ENCODE measurements at regions not wholly inside any gene's neighbourhood (a gene's known extent, or its start where the extent isn't known, plus 50 kb on each side); places are given as distances from the start of the nearest gene placed in this dataset.
"Not testable (repeated sequence)": the region's sequence is repeated elsewhere in the genome, so short reads cannot be mapped to it uniquely, and the experiment has no call there.

DNA sequence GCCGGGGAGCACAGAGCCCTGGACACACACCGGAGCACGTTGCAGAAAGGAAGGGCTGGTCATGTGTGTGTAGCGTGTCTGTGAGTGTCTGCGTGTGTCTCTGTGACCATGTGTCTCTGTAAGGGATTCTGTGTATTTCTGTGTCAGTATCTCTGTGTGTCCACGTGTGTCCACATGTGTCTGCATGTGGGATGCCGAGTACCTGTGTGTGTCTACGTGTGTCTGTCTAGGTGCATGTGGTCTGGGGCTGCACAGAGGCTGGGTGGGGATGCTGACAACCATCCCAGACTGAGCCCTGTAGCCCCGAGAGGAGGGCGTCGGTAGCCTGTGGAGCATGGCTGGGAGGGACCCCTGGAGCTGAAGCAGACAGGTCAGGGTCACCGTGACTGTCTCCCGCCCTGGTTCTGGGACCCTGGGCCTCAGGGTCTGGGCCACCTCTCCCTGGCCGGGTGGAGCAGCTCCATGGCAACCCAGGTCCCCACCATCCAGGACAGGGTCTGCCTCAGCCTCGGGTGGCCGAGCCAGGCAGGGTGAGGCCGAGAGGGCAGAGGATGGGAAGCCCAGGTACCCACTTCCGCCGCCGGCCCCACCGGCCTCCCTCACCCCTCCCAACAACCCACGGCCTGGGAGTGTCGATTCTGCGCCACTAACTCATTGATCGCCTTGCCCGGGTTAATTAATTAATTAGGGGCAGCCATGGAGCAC is 122.7 kb downstream of the FAM53A start:
- no peak for DNase-seq (ENCODE audit: low spot score)
- FAIRE-seq, result no peak

- FAIRE-seq, result no peak
- no peak for DNase-seq (ENCODE audit: low spot score)
These were observed 124.0 kb downstream of the FAM53A start for GRCh38 chr4:1559896-1560650.

GRCh38 chr4:1558205-1558604 is 125.9 kb downstream of the FAM53A start:
- FAIRE-seq, result no peak
- no peak for DNase-seq (ENCODE audit: low spot score)

GRCh38 chr4:1557221-1557597 is 126.9 kb downstream of the FAM53A start:
- FAIRE-seq (no peak), DNase-seq (ENCODE audit: low spot score) (no peak)

DNA sequence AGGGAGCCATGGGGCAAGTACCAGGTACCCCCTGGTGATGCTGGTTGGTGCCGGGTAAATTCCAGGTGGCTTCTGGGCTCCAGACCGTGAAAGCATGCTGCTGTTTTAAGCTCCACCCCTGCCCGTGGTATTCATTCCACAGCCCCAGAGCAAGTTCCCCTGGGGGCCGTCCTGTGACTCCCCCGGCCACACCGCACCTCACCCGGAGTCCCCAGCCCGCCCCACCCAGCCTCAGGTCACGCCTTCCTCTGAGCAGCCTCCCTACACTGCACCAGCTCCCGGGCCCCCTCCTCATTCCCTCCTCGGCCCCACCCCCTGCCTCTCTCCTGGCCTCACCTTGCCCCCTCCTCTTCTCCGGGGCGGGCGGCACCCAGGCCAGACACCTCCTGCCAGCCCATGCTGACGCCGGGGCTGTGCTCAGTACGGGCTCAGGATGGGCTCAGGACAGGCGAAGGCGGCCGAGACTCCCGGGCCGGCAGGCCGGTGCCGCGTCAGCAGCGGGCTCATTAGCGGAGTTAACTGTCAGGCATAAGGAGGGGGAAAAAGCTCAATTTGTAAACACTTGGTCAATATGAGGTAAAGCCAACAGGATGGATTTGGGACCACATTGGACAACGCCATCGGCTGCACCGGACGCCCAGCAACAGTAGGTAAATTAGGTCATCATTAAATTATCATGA is 127.4 kb downstream of the FAM53A start:
- FAIRE-seq, result no peak
- no peak for DNase-seq (ENCODE audit: low spot score)

DNA sequence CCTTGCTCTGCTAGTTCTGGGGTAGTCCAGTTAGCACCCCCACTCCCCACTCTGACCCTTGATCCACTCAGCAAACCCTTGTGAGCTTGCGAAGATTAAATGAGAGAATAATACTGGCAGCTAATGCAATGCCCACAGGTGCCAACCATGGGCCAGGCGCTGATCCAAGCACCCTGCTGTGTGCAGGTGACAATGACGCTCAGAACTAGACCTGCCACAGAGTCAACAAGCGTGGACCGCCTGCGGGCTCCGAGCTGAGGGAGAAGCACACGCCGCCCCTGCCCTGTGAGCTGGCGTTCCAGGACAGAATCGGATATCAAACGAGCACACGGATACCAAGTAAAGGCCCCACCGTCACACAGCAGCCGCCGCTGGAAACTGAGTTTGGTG is 129.2 kb downstream of the FAM53A start:
- FAIRE-seq (no peak), DNase-seq (ENCODE audit: low spot score) (no peak)

- FAIRE-seq (no peak), DNase-seq (ENCODE audit: low spot score) (no peak)
These were observed 129.8 kb downstream of the FAM53A start for GRCh38 chr4:1554246-1554875.

DNA sequence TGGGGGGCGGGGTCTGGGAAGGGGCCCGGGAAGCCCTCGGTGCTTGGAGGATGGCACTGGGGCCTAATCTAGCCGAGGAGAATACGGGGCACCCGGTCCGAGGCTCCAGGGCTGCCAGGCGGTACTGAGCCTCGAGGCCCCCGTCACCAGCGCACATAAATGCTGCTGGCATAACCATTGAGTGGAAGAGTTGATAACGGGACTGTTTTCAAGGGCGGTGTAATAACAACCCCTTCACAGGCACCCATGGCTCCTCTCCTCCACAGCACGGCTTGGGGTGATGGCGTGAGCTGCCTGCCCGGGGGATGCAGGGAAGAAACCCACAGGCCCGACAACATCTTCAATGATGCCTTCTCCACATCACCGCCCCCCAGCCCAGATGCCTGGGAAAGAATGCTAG is 130.7 kb downstream of the FAM53A start:
- no peak for FAIRE-seq

GRCh38 chr4:1552451-1552850 is 131.7 kb downstream of the FAM53A start:
- FAIRE-seq (no peak), DNase-seq (ENCODE audit: low spot score) (no peak)

More for the DNA sequence above, 130.7 kb downstream of the FAM53A start:
- DNase-seq (ENCODE audit: low spot score), result no peak

GRCh38 chr4:1551211-1551610 is 132.9 kb downstream of the FAM53A start:
- FAIRE-seq, result no peak
- no peak for DNase-seq (ENCODE audit: low spot score)

GRCh38 chr4:1550122-1551070 is 133.7 kb downstream of the FAM53A start:
- no peak for FAIRE-seq
- no peak for DNase-seq (ENCODE audit: low spot score)

- DNase-seq (ENCODE audit: low spot score) (no peak), FAIRE-seq (no peak)
These were observed 134.5 kb downstream of the FAM53A start for GRCh38 chr4:1549638-1550035.

DNA sequence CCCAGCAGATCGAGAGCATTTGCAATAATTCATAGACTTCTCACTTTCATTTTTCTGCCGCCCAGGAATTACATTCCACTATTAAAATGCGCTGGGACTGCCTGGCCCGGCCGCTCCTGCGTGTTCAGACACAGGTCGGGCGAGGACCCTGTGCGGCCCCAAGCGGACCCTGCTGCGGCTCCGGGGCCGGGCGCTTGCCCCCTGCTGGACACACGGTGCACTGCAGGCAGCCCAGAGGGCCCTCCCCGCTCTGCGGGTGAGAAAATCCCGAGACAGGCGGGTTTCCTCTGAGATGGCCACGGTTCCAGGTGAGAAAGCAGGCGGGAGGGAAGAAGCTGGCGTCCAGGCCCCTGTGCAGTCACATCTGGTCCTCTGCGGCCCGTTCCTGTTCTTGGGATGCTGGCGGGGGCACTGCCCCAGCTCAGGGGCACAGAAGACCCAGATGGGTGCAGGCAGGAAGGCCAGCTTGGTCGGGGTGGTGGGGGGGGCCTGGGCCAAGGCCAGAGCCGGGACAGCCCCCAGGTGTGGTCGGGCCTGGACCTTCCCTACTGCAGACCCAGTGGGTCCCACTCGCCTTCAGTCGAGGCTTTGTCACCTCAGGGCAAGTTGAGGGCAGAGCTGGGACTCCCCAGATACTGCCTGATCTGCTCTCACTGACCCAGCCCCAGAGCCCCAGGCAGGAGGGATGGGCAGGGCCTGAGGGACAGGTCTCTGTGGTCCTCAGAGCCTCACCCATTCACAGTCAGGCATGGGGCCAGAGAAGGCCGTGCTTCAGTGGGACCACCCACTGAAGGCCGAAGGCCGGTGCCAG is 135.1 kb downstream of the FAM53A start:
- FAIRE-seq, result not testable (repeated sequence)

DNA sequence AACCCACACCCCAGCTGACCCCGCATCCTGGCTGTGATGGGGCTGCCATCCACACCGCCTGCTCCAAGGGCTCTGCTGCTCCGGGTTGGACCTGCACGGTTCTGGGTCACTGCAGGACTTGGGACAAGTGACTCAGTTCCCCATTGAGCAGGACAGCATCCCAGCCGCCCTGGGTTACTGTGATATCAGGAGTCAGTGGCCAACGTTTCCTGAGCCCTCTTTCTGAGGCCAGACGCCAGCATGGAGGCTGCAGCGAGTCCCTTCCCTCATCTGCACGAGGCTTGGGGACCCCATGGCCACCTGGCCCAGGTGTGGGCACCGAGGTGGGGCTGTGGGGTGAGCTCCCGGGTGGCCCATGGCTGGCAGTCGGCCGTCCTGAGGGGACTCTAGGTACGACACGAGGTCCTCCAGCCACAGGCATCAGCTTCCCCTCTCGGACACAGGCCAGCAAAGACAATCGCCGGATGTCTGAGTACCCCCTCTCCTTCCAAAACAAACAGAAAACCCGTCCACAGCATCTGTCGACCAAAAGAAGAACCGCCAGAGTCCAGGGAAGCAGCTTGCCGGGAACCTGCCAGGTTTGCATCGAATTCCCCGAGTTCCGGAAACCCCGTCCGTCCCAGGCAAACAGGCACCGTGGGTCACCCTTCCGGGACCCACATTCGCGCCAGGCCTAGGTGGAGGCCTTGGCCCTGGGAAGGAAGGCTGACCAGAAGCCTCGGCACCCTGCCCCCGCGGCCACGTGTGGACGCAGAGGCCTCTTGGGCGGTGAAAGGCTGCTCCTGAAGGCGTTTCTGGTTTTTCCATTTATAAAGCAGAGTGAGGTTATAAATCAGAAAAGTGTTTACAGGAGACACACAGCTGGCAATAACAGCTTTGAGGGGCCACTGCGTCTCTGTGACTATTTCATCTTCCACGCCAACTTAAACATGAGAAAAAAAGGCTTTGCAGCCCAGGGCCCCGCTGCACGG is 136.0 kb downstream of the FAM53A start:
- no peak for FAIRE-seq
- DNase-seq (ENCODE audit: low spot score), result no peak

More for the DNA sequence above, 135.1 kb downstream of the FAM53A start:
- DNase-seq (ENCODE audit: low spot score), result not testable (repeated sequence)

GRCh38 chr4:1547131-1547855 is 136.8 kb downstream of the FAM53A start:
- no peak for DNase-seq (ENCODE audit: low spot score)
- FAIRE-seq, result no peak

DNA sequence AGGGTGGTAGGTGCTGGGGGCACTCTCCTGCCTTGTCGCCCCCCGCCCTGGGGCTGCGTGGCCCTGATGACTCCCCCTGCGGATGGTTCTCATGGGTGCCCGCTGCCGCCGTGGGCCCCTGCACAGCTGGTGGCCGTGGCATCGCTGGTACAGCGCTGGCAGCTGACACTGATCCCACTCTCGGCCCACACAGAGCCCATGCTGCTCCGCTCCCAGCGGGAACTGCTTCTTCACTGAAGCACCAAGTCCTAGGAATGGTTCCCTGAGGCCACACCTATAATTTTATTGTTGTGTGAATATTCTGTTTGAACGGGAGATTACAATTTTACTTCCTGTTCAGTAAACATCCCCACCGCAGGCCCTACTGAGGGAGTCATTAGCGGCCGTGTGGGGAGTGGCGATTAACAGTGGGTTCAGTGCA is 138.6 kb upstream of the NKX1-1 start:
- FAIRE-seq, result no peak

GRCh38 chr4:1544435-1544834 is 138.2 kb upstream of the NKX1-1 start:
- FAIRE-seq; DNase-seq (ENCODE audit: low spot score): not testable (repeated sequence)

More for the DNA sequence above, 138.6 kb upstream of the NKX1-1 start:
- DNase-seq (ENCODE audit: low spot score), result no peak

DNA sequence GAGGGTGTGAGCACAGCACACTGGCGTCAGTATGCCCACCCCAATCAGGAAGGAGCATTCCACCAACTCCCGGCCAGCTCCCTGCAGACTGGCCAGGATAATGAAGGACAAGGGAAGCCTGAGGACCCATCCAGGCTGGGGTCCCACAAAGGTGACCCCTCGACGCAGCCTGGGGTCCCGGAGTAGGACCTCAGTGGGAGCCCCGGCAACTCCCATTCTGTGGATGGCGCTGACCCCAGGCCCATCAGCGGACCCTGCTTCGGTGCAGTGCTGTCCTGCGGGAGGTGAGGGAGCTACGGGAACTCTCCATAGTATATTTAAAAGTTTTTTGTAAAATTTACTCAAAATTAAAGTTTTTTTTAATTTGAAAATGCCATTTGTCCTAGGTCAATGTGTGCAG is 137.7 kb upstream of the NKX1-1 start:
- FAIRE-seq (no peak), DNase-seq (ENCODE audit: low spot score) (no peak)
